ENCODE measurements at regions not wholly inside any gene's neighbourhood (a gene's known extent, or its start where the extent isn't known, plus 50 kb on each side); places are given as distances from the start of the nearest gene placed in this dataset.
"Not testable (repeated sequence)": the region's sequence is repeated elsewhere in the genome, so short reads cannot be mapped to it uniquely, and the experiment has no call there.

DNA sequence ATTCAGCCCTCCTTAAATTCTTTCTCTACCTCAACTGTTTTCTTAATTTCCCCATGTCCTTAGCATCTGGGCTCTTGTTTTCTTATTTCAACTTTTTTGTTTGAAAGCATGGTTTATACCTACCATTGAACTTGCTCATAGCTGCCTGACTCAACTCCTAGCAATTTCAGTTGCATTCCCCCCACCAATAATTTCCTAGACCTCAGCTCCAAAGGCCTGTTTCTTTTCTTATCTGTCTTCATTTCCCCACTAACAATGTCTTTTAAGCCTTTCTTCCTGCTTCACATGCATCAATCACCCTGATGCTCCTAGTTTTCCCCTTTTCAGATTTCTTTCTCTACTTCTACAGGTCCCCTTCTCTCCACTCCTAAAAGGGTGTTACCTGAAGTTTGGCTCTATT lies 129.7 kb upstream of the PDE4D start:
- no TSS peak for BruUV-seq (replicated peaks)
- POLR2A ChIA-PET (ENCODE audit: low non-redundant PET) = no interaction called here
- no peak overlapping the region for H3K27ac ChIP-seq (ENCODE audit: low read depth, low read length, poor library complexity, severe bottlenecking)

DNA sequence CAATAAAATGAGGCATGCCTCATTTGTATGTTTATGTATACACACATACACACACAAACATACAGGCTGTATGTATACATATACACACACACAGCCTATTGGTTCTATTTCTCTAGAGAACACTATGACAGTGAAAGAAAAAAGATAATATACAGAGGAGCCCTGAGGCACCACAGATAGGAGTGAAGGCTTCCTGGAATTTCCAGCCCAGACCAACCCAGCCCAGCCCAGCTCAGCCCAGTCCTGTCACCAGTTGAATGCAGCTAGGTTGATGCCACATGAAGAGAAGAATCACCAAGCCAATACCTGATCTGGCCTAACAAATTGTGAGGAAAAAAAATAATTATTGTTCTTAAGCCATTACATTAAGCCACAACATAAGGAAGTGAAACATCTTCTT lies 126.9 kb upstream of the PDE4D start:
- POLR2A ChIA-PET (ENCODE audit: low non-redundant PET) = no interaction called here
- no peak overlapping the region for H3K27ac ChIP-seq (ENCODE audit: low read depth, low read length, poor library complexity, severe bottlenecking)
- no TSS peak for BruUV-seq (replicated peaks)
- no peaks in the 10 kb centered on the region for H3K9me3 ChIP-seq (ENCODE audit: low read depth, low read length, poor library complexity, severe bottlenecking)
- H3K4me3 ChIP-seq (ENCODE audit: low read depth, low read length, poor library complexity, severe bottlenecking) = no peak overlapping the region
- peaks cover 16% of the 10 kb centered on the region for H3K27me3 ChIP-seq (replicated peaks; ENCODE audit: insufficient read depth, low read depth, low read length, poor library complexity)
- H3K4me1 ChIP-seq (ENCODE audit: insufficient read depth, low read length, poor library complexity, severe bottlenecking) = no peaks in the 10 kb centered on the region
- CTCF ChIA-PET = no interaction called here
- H3K36me3 ChIP-seq (ENCODE audit: insufficient read depth, low read length, poor library complexity, severe bottlenecking) = no peaks in the 10 kb centered on the region
- TF ChIP-seq EZH2 (IDR thresholded peaks at IDR 0.05; ENCODE audit: borderline replicate concordance, low read depth, low read length, poor library complexity, severe bottlenecking) (no peak), CTCF (conservative IDR thresholded peaks at IDR 0.05; ENCODE audit: low read depth, low read length) (no peak)
- DNase-seq (ENCODE audit: low spot score) = no peak
- intact Hi-C loops (cut with micrococcal nuclease; ENCODE audit: unreplicated experiment) = no loop called here

More for the DNA sequence above, 129.7 kb upstream of the PDE4D start:
- Histone ChIP-seq H3K4me3 (ENCODE audit: low read depth, low read length, poor library complexity, severe bottlenecking) (no peak overlapping the region), H3K9me3 (ENCODE audit: low read depth, low read length, poor library complexity, severe bottlenecking) (no peaks in the 10 kb centered on the region), H3K27me3 (replicated peaks; ENCODE audit: insufficient read depth, low read depth, low read length, poor library complexity) (peaks cover 10% of the 10 kb centered on the region), H3K36me3 (ENCODE audit: insufficient read depth, low read length, poor library complexity, severe bottlenecking) (no peaks in the 10 kb centered on the region), H3K4me1 (ENCODE audit: insufficient read depth, low read length, poor library complexity, severe bottlenecking) (no peaks in the 10 kb centered on the region)
- DNase-seq (ENCODE audit: low spot score) = no peak
- CTCF ChIA-PET = no interaction called here
- intact Hi-C loops (cut with micrococcal nuclease; ENCODE audit: unreplicated experiment) = no loop called here
- TF ChIP-seq EZH2 (IDR thresholded peaks at IDR 0.05; ENCODE audit: borderline replicate concordance, low read depth, low read length, poor library complexity, severe bottlenecking) (no peak), CTCF (conservative IDR thresholded peaks at IDR 0.05; ENCODE audit: low read depth, low read length) (no peak)

GRCh38 chr5:60018960-60019359 lies 125.4 kb upstream of the PDE4D start:
- H3K9me3 ChIP-seq (ENCODE audit: low read depth, low read length, poor library complexity, severe bottlenecking); H3K27ac ChIP-seq (ENCODE audit: low read depth, low read length, poor library complexity, severe bottlenecking); intact Hi-C loops (cut with micrococcal nuclease; ENCODE audit: unreplicated experiment); POLR2A ChIA-PET (ENCODE audit: low non-redundant PET); H3K4me3 ChIP-seq (ENCODE audit: low read depth, low read length, poor library complexity, severe bottlenecking); H3K36me3 ChIP-seq (ENCODE audit: insufficient read depth, low read length, poor library complexity, severe bottlenecking); H3K27me3 ChIP-seq (replicated peaks; ENCODE audit: insufficient read depth, low read depth, low read length, poor library complexity); DNase-seq (ENCODE audit: low spot score); BruUV-seq (replicated peaks); H3K4me1 ChIP-seq (ENCODE audit: insufficient read depth, low read length, poor library complexity, severe bottlenecking); CTCF ChIA-PET: not testable (repeated sequence)

DNA sequence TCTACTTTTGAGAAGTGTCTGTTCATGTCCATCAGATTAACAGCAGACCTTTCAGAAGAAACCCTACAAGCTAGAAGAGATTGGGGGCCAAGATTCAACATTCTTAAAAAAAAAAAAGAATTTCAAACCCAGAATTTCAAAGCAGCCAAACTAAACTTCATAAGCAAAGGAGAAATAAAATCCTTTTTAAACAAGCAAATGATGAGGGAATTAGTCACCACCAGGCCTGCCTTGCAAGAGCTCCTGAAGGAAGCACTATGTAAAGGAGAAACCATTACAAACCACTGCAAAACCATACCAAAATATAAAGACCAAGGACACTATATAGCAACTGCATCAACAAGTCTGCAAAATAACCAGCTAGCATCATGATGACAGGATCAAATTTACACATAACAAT lies 124.6 kb upstream of the PDE4D start:
- no TSS peak for BruUV-seq (replicated peaks)
- POLR2A ChIA-PET (ENCODE audit: low non-redundant PET) = no interaction called here

More for the DNA sequence above, 124.6 kb upstream of the PDE4D start:
- intact Hi-C loops (cut with micrococcal nuclease; ENCODE audit: unreplicated experiment) = no loop called here
- Histone ChIP-seq H3K4me3 (ENCODE audit: low read depth, low read length, poor library complexity, severe bottlenecking) (no peak overlapping the region), H3K27me3 (replicated peaks; ENCODE audit: insufficient read depth, low read depth, low read length, poor library complexity) (peaks cover 5% of the 10 kb centered on the region), H3K9me3 (ENCODE audit: low read depth, low read length, poor library complexity, severe bottlenecking) (no peaks in the 10 kb centered on the region), H3K27ac (ENCODE audit: low read depth, low read length, poor library complexity, severe bottlenecking) (no peak overlapping the region), H3K4me1 (ENCODE audit: insufficient read depth, low read length, poor library complexity, severe bottlenecking) (no peaks in the 10 kb centered on the region), H3K36me3 (ENCODE audit: insufficient read depth, low read length, poor library complexity, severe bottlenecking) (no peaks in the 10 kb centered on the region)
- TF ChIP-seq CTCF (conservative IDR thresholded peaks at IDR 0.05; ENCODE audit: low read depth, low read length) (no peak), EZH2 (IDR thresholded peaks at IDR 0.05; ENCODE audit: borderline replicate concordance, low read depth, low read length, poor library complexity, severe bottlenecking) (no peak)
- no peak for DNase-seq (ENCODE audit: low spot score)
- CTCF ChIA-PET = no interaction called here

All from A673 (cell line).